Brain microvascular endothelial cell (primary cell): ENCODE measurements at regions not wholly inside any gene's neighbourhood (a gene's known extent, or its start where the extent isn't known, plus 50 kb on each side); places are given as distances from the start of the nearest gene placed in this dataset.

Experiments
- DNase-seq: peaks from one replicate; pipeline ENCODE4 v3.0.0-alpha.2; 2020
- H3K27ac ChIP-seq: fragments of 250-450 bp; sonication (Bioruptor Pico); 2 replicates; pipeline ENCODE4 v1.5.1; 2020; ENCODE audit warnings: mild to moderate bottlenecking, moderate library complexity
- H3K27me3 ChIP-seq: fragments of 250-450 bp; sonication (Bioruptor Pico); replicated peaks from 2 replicates; pipeline ENCODE4 v1.5.1; 2020; ENCODE audit warnings: mild to moderate bottlenecking
- H3K36me3 ChIP-seq: fragments of 250-450 bp; sonication (Bioruptor Pico); replicated peaks from 2 replicates; pipeline ENCODE4 v1.5.1; 2020; ENCODE audit warnings: mild to moderate bottlenecking
- H3K4me3 ChIP-seq: 2 replicates; pipeline ENCODE4 v1.5.1; 2011; ENCODE audit warnings: low read depth, mild to moderate bottlenecking, control low read depth, low read length, moderate library complexity
- in situ Hi-C: cut with HindIII; loops from 2 replicates; pipeline ENCODE4 v1.10.0; 2017; ENCODE audit warnings: low sequenced_read_pairs, low pct_ligation_motif_present
- TF ChIP-seq, protein P1 (sequence below): IDR thresholded peaks from 2 replicates; pipeline ENCODE4 v1.5.1; 2011; ENCODE audit warnings: low read depth, mild to moderate bottlenecking, moderate library complexity, low read length, control low read depth, inconsistent platforms; ENCODE audit errors: missing control alignments

DNA sequence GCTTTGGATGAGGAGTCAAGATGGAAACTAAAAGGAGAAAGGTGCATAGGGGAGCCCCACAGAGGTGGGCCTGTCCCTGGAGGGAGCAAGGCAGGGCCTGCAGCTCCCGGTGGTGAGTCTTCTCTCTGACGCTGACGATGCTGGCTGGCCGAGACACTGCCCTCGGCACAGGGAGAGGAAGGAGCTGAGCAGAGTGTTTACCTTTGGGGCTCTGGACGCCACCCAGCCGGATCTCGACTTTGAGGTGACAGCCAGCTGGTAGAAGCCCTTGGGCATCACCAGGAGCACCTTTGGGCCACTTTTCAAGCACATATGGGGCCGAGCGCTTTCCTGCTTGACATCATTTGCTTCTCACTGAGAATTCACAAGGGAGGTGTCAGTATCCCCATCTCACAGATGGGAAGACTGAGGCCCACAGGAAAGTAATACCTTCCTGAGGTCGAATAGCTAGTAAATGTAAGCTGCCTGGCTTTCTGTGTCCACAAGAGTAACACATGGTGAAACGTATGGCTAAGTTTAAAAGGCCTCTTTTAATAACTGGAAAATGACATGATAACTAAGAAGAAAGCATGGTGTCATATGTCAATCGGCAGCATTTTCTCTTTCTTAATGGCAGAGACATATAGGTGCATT is 294.3 kb upstream of the TNRC6C start:
- Histone ChIP-seq H3K4me3 (no peak overlapping the region), H3K36me3 (no peaks in the 10 kb centered on the region), H3K27me3 (peaks cover 2% of the 10 kb centered on the region), H3K27ac (no peak overlapping the region)
- DNase-seq = no peak
- in situ Hi-C loops = no loop called here
- TF ChIP-seq, protein P1, sequence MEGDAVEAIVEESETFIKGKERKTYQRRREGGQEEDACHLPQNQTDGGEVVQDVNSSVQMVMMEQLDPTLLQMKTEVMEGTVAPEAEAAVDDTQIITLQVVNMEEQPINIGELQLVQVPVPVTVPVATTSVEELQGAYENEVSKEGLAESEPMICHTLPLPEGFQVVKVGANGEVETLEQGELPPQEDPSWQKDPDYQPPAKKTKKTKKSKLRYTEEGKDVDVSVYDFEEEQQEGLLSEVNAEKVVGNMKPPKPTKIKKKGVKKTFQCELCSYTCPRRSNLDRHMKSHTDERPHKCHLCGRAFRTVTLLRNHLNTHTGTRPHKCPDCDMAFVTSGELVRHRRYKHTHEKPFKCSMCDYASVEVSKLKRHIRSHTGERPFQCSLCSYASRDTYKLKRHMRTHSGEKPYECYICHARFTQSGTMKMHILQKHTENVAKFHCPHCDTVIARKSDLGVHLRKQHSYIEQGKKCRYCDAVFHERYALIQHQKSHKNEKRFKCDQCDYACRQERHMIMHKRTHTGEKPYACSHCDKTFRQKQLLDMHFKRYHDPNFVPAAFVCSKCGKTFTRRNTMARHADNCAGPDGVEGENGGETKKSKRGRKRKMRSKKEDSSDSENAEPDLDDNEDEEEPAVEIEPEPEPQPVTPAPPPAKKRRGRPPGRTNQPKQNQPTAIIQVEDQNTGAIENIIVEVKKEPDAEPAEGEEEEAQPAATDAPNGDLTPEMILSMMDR = no peak

- in situ Hi-C loops = no loop called here
- Histone ChIP-seq H3K27me3 (no peaks in the 10 kb centered on the region), H3K27ac (no peak overlapping the region)
Measured at GRCh38 chr17:77665833-77666232, 292.7 kb upstream of the TNRC6C start.

DNA sequence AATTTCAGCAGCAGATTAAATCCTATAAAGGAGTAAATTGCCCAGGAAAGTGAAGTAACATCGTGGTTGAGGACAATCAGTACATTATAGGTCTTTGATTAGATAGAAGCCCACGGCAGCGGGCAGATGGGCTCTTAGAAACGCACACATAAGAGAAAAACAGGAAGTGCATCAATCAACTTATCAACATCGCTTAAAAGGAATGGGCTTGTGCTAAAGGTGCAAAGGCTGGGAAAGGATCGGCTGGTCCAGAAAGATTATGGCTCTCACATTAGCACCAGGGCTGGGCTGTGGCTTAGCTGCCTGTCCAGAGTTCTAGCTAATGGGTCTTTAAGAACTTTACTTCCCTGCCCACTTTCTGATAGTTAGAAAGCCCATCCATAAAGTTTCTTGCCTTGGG is 292.0 kb upstream of the TNRC6C start:
- in situ Hi-C loops = no loop called here
- DNase-seq = no peak
- TF ChIP-seq, protein P1 = no peak
- no peaks in the 10 kb centered on the region for H3K27me3 ChIP-seq
- H3K4me3 ChIP-seq = no peak overlapping the region
- no peaks in the 10 kb centered on the region for H3K36me3 ChIP-seq
- no peak overlapping the region for H3K27ac ChIP-seq

More at GRCh38 chr17:77665833-77666232, 292.7 kb upstream of the TNRC6C start:
- no peaks in the 10 kb centered on the region for H3K36me3 ChIP-seq
- TF ChIP-seq, protein P1 = no peak
- no peak overlapping the region for H3K4me3 ChIP-seq
- no peak for DNase-seq

DNA sequence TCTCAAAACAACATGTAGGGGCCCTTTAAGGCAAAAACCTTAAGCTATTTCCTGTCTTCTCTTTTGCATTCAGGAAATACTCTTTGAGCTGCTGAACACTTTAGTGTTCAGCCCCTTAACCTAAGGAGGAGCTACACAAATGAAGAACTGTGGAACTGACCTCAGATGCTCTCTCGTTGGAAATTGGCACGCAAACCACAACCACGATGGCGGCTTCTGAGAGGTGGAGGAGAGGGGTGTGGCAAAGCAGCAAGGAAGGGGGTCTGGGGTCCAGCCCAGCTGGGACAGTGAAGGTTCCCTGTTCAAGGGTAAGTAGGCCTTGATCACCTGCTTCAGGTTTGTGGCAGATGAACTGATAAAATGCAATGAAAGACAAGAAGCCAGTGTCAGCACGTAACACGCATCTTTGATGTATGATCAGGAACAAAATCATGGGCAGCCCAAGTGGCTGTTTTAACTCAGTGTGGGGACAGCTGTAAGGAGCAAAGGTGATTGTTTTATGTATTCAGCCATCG is 291.6 kb upstream of the TNRC6C start:
- DNase-seq = no peak
- Histone ChIP-seq H3K27me3 (no peaks in the 10 kb centered on the region), H3K27ac (no peak overlapping the region), H3K36me3 (no peaks in the 10 kb centered on the region), H3K4me3 (no peak overlapping the region)
- in situ Hi-C loops = no loop called here
- TF ChIP-seq, protein P1 = no peak

DNA sequence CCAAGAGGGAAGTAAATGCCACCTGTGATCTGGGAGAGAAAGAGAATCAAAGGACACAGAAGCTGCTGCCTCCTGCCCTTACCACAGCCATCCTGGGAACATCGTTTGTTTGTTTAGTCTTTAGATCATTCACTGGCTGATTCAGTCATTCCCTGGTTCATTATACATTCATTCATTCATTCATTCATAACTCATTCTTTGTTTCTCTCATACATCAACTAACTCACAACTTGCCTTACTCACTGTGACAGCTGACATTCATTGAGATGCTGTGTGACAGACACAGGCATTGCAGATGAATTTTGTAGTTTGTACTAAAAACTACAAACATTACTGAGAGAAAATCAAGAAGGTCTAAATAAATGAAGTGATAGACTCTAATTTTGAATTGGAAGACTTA is 291.0 kb upstream of the TNRC6C start:
- DNase-seq = no peak
- Histone ChIP-seq H3K4me3 (no peak overlapping the region), H3K27me3 (no peaks in the 10 kb centered on the region), H3K36me3 (no peaks in the 10 kb centered on the region), H3K27ac (no peak overlapping the region)
- TF ChIP-seq, protein P1 = no peak
- in situ Hi-C loops = no loop called here

DNA sequence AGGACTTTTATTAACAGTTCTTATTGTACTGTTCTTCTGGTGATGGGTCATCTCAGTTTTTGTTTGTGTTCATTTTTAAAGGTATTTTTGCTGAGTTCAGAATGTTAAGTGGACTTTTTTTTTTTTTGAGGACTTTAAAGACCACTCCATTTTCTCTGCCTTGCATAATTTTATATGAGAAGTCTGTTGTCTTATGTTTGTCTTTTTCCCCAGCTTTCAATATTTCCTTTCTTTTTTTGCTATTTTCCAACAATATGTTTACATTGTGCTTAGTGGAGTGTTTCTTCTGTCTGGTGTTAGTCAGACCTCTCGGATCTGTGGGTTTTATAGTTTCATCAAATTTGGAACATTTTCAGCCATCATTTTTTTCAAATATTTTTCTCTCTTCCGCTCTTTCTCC is 290.0 kb upstream of the TNRC6C start:
- H3K4me3 ChIP-seq = no peak overlapping the region
- no peak for DNase-seq
- TF ChIP-seq, protein P1 = no peak
- H3K27me3 ChIP-seq = no peaks in the 10 kb centered on the region
- in situ Hi-C loops = no loop called here
- H3K27ac ChIP-seq = no peak overlapping the region
- no peaks in the 10 kb centered on the region for H3K36me3 ChIP-seq
